ENCODE measurements at regions not wholly inside any gene's neighbourhood (a gene's known extent, or its start where the extent isn't known, plus 50 kb on each side); places are given as distances from the start of the nearest gene placed in this dataset.

DNA sequence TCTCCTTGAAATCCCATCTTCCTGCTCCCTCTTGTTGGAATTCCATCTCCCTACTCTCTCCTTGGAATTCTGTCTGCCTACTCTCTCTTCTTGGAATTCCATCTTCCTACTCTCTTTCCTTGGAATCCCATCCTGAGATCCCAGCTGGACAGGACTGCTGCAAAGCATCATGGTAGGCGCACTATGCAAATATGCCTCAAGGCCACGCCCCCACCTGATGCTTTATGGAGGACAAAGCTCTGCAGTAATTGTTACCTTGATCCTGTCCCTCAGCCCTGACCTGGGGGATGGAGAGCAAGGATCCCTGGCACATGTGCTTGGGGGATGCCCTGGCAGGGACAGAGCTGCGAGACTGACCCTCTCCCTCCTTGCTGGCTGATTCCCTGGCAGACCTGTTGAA lies 185.6 kb downstream of the TBX5 start:
- POLR2A ChIA-PET (ENCODE audit: unreplicated experiment), result no interaction called here
- H3K4me3 ChIP-seq (ENCODE audit: low read length), result no peak overlapping the region
- no peaks in the 10 kb centered on the region for H3K79me2 ChIP-seq (ENCODE audit: low read length)
- no peak overlapping the region for H3K9ac ChIP-seq (ENCODE audit: low read length)
- no peak overlapping the region for H3K27ac ChIP-seq (ENCODE audit: low read length)
- H3F3A ChIP-seq (ENCODE audit: low read length, unreplicated experiment), result no peaks in the 10 kb centered on the region
- intact Hi-C loops (cut with micrococcal nuclease), result no loop called here
- no peaks in the 10 kb centered on the region for H3K36me3 ChIP-seq (ENCODE audit: low read depth, low read length)
- no peaks in the 10 kb centered on the region for H3K9me3 ChIP-seq (ENCODE audit: low read length)
- TF ChIP-seq EZH2phosphoT487 (IDR thresholded peaks at IDR 0.05; ENCODE audit: borderline replicate concordance, low read length), result no peak
- no peak for TF ChIP-seq EZH2 (IDR thresholded peaks at IDR 0.05; ENCODE audit: low read length, unreplicated experiment)
- TF ChIP-seq, protein P1, sequence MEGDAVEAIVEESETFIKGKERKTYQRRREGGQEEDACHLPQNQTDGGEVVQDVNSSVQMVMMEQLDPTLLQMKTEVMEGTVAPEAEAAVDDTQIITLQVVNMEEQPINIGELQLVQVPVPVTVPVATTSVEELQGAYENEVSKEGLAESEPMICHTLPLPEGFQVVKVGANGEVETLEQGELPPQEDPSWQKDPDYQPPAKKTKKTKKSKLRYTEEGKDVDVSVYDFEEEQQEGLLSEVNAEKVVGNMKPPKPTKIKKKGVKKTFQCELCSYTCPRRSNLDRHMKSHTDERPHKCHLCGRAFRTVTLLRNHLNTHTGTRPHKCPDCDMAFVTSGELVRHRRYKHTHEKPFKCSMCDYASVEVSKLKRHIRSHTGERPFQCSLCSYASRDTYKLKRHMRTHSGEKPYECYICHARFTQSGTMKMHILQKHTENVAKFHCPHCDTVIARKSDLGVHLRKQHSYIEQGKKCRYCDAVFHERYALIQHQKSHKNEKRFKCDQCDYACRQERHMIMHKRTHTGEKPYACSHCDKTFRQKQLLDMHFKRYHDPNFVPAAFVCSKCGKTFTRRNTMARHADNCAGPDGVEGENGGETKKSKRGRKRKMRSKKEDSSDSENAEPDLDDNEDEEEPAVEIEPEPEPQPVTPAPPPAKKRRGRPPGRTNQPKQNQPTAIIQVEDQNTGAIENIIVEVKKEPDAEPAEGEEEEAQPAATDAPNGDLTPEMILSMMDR (conservative IDR thresholded peaks at IDR 0.05; ENCODE audit: low read depth, low read length), result no peak
- no peaks in the 10 kb centered on the region for H4K20me1 ChIP-seq (ENCODE audit: low read length)
- H3K4me2 ChIP-seq (ENCODE audit: low read length), result no peak overlapping the region
- H3K4me1 ChIP-seq (ENCODE audit: insufficient read depth, low read length), result no peaks in the 10 kb centered on the region
- no peak overlapping the region for H2AFZ ChIP-seq (ENCODE audit: low read length)
- DNase-seq (no peak), ATAC-seq (no peak)
- H3K27me3 ChIP-seq (ENCODE audit: low read length), result peaks cover 39% of the 10 kb centered on the region
- CTCF ChIA-PET, result no interaction called here
- no TSS peak for BruUV-seq (replicated peaks)
- H3K9me2 ChIP-seq (replicated peaks; ENCODE audit: low read length), result no peaks in the 10 kb centered on the region

DNA sequence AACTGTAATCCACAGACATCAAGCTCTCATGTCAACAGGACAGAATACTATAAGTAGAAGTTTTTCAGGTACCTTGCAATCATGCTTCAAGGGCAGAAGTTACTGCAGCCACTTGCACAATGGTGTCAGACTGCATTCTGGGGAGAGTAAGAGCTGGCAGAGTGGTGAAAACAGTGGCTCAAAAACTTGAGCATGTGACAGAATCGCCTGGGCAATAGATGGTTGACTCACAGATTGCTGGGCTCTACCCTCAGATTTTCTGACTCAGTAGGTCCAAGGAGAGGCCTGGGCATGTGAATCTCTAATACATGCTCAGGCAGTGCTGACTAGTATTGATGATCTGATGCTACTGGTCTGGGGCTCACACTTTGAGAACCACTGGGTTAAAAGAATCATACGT lies 187.8 kb downstream of the TBX5 start:
- Histone ChIP-seq H4K20me1 (ENCODE audit: low read length) (no peaks in the 10 kb centered on the region), H3K9me2 (replicated peaks; ENCODE audit: low read length) (no peaks in the 10 kb centered on the region), H3K27me3 (ENCODE audit: low read length) (peaks cover 36% of the 10 kb centered on the region), H3K4me1 (ENCODE audit: insufficient read depth, low read length) (no peaks in the 10 kb centered on the region), H3K4me3 (ENCODE audit: low read length) (no peak overlapping the region), H3K4me2 (ENCODE audit: low read length) (no peak overlapping the region), H3K9ac (ENCODE audit: low read length) (no peak overlapping the region), H3K27ac (ENCODE audit: low read length) (no peak overlapping the region), H2AFZ (ENCODE audit: low read length) (no peak overlapping the region), H3K79me2 (ENCODE audit: low read length) (no peaks in the 10 kb centered on the region), H3K9me3 (ENCODE audit: low read length) (no peaks in the 10 kb centered on the region), H3K36me3 (ENCODE audit: low read depth, low read length) (no peaks in the 10 kb centered on the region), H3F3A (ENCODE audit: low read length, unreplicated experiment) (no peaks in the 10 kb centered on the region)
- ChIA-PET CTCF (no interaction called here), POLR2A (ENCODE audit: unreplicated experiment) (no interaction called here)
- no TSS peak for BruUV-seq (replicated peaks)
- TF ChIP-seq, protein P1 (conservative IDR thresholded peaks at IDR 0.05; ENCODE audit: low read depth, low read length), result no peak
- TF ChIP-seq EZH2 (IDR thresholded peaks at IDR 0.05; ENCODE audit: low read length, unreplicated experiment), result no peak
- DNase-seq (no peak), ATAC-seq (no peak)
- intact Hi-C loops (cut with micrococcal nuclease), result loop anchor here (10.0 kb wide), 1 partner anchor 203 kb away; no protein-coding TSS in a partner anchor

DNA sequence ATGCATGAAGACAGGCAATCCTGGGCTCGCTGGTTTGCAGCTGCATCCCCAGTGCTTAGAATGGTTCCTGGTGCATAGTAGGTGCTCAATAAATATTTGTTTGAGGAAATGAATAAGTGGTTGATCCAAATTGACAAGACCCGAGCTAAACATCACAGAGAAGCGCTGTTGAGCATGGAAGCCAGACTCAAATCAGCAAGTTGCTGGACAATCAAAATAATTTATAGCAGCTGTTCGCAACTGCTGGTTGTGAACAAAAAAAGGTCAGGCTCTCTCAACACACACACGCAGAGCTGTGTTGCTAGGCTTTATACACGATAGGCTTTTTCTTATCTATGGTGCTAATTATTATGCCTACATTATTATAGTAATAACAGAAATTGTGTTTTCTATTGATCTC lies 190.2 kb downstream of the TBX5 start:
- TF ChIP-seq, protein P1 (conservative IDR thresholded peaks at IDR 0.05; ENCODE audit: low read depth, low read length), result no peak
- TF ChIP-seq EZH2phosphoT487 (IDR thresholded peaks at IDR 0.05; ENCODE audit: borderline replicate concordance, low read length) (no peak), EZH2 (IDR thresholded peaks at IDR 0.05; ENCODE audit: low read length, unreplicated experiment) (no peak)
- no peak overlapping the region for H3K9ac ChIP-seq (ENCODE audit: low read length)
- no peaks in the 10 kb centered on the region for H3K9me3 ChIP-seq (ENCODE audit: low read length)
- no peaks in the 10 kb centered on the region for H3F3A ChIP-seq (ENCODE audit: low read length, unreplicated experiment)
- H2AFZ ChIP-seq (ENCODE audit: low read length), result no peak overlapping the region
- H3K4me2 ChIP-seq (ENCODE audit: low read length), result no peak overlapping the region
- no peaks in the 10 kb centered on the region for H4K20me1 ChIP-seq (ENCODE audit: low read length)
- no peaks in the 10 kb centered on the region for H3K79me2 ChIP-seq (ENCODE audit: low read length)
- peaks cover 32% of the 10 kb centered on the region for H3K27me3 ChIP-seq (ENCODE audit: low read length)
- DNase-seq (no peak), ATAC-seq (no peak)
- no peak overlapping the region for H3K4me3 ChIP-seq (ENCODE audit: low read length)
- no peak overlapping the region for H3K27ac ChIP-seq (ENCODE audit: low read length)
- H3K9me2 ChIP-seq (replicated peaks; ENCODE audit: low read length), result no peaks in the 10 kb centered on the region
- intact Hi-C loops (cut with micrococcal nuclease), result loop anchor here (10.0 kb wide), 1 partner anchor 201 kb away; no protein-coding TSS in a partner anchor
- POLR2A ChIA-PET (ENCODE audit: unreplicated experiment), result no interaction called here
- no TSS peak for BruUV-seq (replicated peaks)
- no peaks in the 10 kb centered on the region for H3K36me3 ChIP-seq (ENCODE audit: low read depth, low read length)
- H3K4me1 ChIP-seq (ENCODE audit: insufficient read depth, low read length), result no peaks in the 10 kb centered on the region
- CTCF ChIA-PET, result no interaction called here
